ENCODE measurements at regions not wholly inside any gene's neighbourhood (a gene's known extent, or its start where the extent isn't known, plus 50 kb on each side); places are given as distances from the start of the nearest gene placed in this dataset.

DNA sequence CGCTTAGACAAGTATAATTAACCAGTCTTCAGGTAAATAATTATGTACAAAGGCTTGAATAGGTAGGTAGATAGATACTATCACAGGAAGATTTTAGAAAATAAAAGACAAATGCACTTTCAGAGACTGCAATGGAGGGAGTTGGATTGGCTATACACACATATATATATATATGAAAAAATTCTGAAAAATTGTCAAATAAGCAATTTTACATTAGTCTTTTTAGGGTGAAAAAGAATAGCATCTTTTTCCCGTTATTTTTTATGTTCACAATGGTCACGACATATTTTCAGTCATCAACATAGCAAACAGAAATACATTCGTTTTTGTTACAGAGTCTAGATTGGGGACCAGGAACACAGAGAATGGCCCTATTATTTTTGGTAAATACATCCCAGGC is 385.9 kb upstream of the ACTRT1 start:
- Histone ChIP-seq H3K9me3 (ENCODE audit: low read depth, low read length, poor library complexity, severe bottlenecking) (no peaks in the 10 kb centered on the region), H3K27me3 (replicated peaks; ENCODE audit: insufficient read depth, low read depth, low read length, poor library complexity) (no peaks in the 10 kb centered on the region), H3K4me1 (ENCODE audit: insufficient read depth, low read length, poor library complexity, severe bottlenecking) (no peaks in the 10 kb centered on the region), H3K27ac (ENCODE audit: low read depth, low read length, poor library complexity, severe bottlenecking) (no peak overlapping the region), H3K36me3 (ENCODE audit: insufficient read depth, low read length, poor library complexity, severe bottlenecking) (no peaks in the 10 kb centered on the region), H3K4me3 (ENCODE audit: low read depth, low read length, poor library complexity, severe bottlenecking) (no peak overlapping the region)
- ChIA-PET CTCF (no interaction called here), POLR2A (ENCODE audit: low non-redundant PET) (no interaction called here)
- intact Hi-C loops (cut with micrococcal nuclease; ENCODE audit: unreplicated experiment): no loop called here
- DNase-seq (ENCODE audit: low spot score): no peak
- BruUV-seq (replicated peaks): no TSS peak
- TF ChIP-seq EZH2 (IDR thresholded peaks at IDR 0.05; ENCODE audit: borderline replicate concordance, low read depth, low read length, poor library complexity, severe bottlenecking) (no peak), CTCF (conservative IDR thresholded peaks at IDR 0.05; ENCODE audit: low read depth, low read length) (no peak)

DNA sequence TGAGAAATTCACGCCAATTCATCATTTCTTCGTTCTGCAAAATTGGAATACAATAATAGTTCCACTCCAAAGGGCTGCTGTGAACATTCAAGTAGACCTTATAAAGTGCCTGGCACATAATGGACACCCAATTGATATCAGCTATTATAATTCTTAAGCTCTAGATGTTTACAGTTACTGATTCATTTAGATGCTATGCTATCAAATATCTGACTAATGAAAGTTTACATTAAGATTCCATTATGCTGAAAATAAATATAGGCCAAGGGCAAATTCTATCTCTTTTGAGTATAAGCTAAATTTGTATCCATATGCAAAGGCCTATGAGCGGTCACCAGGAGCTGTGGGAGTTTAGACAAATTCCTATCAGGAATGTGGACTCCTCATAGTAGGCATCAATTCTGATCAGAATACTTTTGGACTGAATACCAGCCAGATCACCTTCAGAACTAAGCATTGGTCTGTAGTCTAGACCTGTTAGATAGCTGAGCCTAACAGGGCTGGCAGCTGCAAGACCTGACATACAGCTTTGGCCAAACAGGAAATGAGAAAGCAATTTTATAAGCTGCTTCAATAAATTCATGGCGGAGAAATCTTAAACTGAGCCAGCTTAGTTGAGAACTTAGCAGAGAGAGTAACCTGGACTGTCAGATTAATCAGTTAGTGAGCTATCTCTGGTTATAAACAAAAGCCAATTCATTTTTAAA is 384.3 kb upstream of the ACTRT1 start:
- H3K36me3 ChIP-seq (ENCODE audit: insufficient read depth, low read length, poor library complexity, severe bottlenecking): no peaks in the 10 kb centered on the region
- no peak overlapping the region for H3K4me3 ChIP-seq (ENCODE audit: low read depth, low read length, poor library complexity, severe bottlenecking)
- H3K4me1 ChIP-seq (ENCODE audit: insufficient read depth, low read length, poor library complexity, severe bottlenecking): no peaks in the 10 kb centered on the region
- H3K27ac ChIP-seq (ENCODE audit: low read depth, low read length, poor library complexity, severe bottlenecking): no peak overlapping the region
- ChIA-PET CTCF (no interaction called here), POLR2A (ENCODE audit: low non-redundant PET) (no interaction called here)
- no TSS peak for BruUV-seq (replicated peaks)
- TF ChIP-seq CTCF (conservative IDR thresholded peaks at IDR 0.05; ENCODE audit: low read depth, low read length): no peak
- no peak for TF ChIP-seq EZH2 (IDR thresholded peaks at IDR 0.05; ENCODE audit: borderline replicate concordance, low read depth, low read length, poor library complexity, severe bottlenecking)
- DNase-seq (ENCODE audit: low spot score): peak; percentile 2
- H3K27me3 ChIP-seq (replicated peaks; ENCODE audit: insufficient read depth, low read depth, low read length, poor library complexity): no peaks in the 10 kb centered on the region
- intact Hi-C loops (cut with micrococcal nuclease; ENCODE audit: unreplicated experiment): no loop called here
- no peaks in the 10 kb centered on the region for H3K9me3 ChIP-seq (ENCODE audit: low read depth, low read length, poor library complexity, severe bottlenecking)

DNA sequence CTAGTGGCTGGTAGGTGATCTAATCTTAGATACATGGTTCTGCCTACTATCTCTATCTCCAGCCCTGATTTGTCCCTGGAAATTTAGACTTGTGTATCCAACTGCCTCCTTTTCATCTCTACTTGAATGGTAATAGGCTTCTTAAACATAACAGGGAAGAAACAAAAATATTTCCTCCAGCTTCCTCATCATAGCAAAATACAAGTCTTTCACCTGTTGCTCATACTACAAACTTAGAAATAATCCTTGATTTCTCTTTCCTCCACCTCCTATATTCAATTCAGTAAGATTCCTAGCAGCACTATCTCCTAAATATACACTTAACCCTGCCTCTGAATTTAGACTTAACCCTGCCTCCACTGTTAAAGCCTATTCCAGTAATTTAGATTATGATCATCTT is 373.3 kb upstream of the ACTRT1 start:
- CTCF ChIA-PET: no interaction called here
- no TSS peak for BruUV-seq (replicated peaks)

More for the DNA sequence above, 373.3 kb upstream of the ACTRT1 start:
- DNase-seq (ENCODE audit: low spot score): no peak
- POLR2A ChIA-PET (ENCODE audit: low non-redundant PET): no interaction called here
- H3K9me3 ChIP-seq (ENCODE audit: low read depth, low read length, poor library complexity, severe bottlenecking): no peaks in the 10 kb centered on the region
- no peaks in the 10 kb centered on the region for H3K4me1 ChIP-seq (ENCODE audit: insufficient read depth, low read length, poor library complexity, severe bottlenecking)
- intact Hi-C loops (cut with micrococcal nuclease; ENCODE audit: unreplicated experiment): no loop called here
- H3K4me3 ChIP-seq (ENCODE audit: low read depth, low read length, poor library complexity, severe bottlenecking): no peak overlapping the region
- H3K36me3 ChIP-seq (ENCODE audit: insufficient read depth, low read length, poor library complexity, severe bottlenecking): no peaks in the 10 kb centered on the region
- H3K27ac ChIP-seq (ENCODE audit: low read depth, low read length, poor library complexity, severe bottlenecking): no peak overlapping the region
- TF ChIP-seq EZH2 (IDR thresholded peaks at IDR 0.05; ENCODE audit: borderline replicate concordance, low read depth, low read length, poor library complexity, severe bottlenecking): no peak
- no peak for TF ChIP-seq CTCF (conservative IDR thresholded peaks at IDR 0.05; ENCODE audit: low read depth, low read length)
- no peaks in the 10 kb centered on the region for H3K27me3 ChIP-seq (replicated peaks; ENCODE audit: insufficient read depth, low read depth, low read length, poor library complexity)
